ENCODE measurements at regions not wholly inside any gene's neighbourhood (a gene's known extent, or its start where the extent isn't known, plus 50 kb on each side); places are given as distances from the start of the nearest gene placed in this dataset.
"Not testable (repeated sequence)": the region's sequence is repeated elsewhere in the genome, so short reads cannot be mapped to it uniquely, and the experiment has no call there.

GRCh38 chr7:49023345-49024328 is 99.3 kb downstream of the CDC14C start:
- no peak for DNase-seq (ENCODE audit: low read depth)
- TF ChIP-seq CTCF (conservative IDR thresholded peaks at IDR 0.05; ENCODE audit: low read depth, low read length): no peak
- no peak overlapping the region for H3K4me3 ChIP-seq (ENCODE audit: low read depth, low read length)

GRCh38 chr7:49030221-49030620 is 105.9 kb downstream of the CDC14C start:
- no peak for DNase-seq (ENCODE audit: low read depth)
- H3K4me3 ChIP-seq (ENCODE audit: low read depth, low read length): no peak overlapping the region
- no peak for TF ChIP-seq CTCF (conservative IDR thresholded peaks at IDR 0.05; ENCODE audit: low read depth, low read length)

- not testable (repeated sequence) for DNase-seq (ENCODE audit: low read depth); H3K4me3 ChIP-seq (ENCODE audit: low read depth, low read length)
Observed at GRCh38 chr7:49033140-49033539, 108.8 kb downstream of the CDC14C start.

- DNase-seq (ENCODE audit: low read depth): no peak
- no peak overlapping the region for H3K4me3 ChIP-seq (ENCODE audit: low read depth, low read length)
- no peak for TF ChIP-seq CTCF (conservative IDR thresholded peaks at IDR 0.05; ENCODE audit: low read depth, low read length)
Observed at GRCh38 chr7:49037346-49038210, 113.2 kb downstream of the CDC14C start.

GRCh38 chr7:49038821-49039358 is 114.5 kb downstream of the CDC14C start:
- no peak overlapping the region for H3K4me3 ChIP-seq (ENCODE audit: low read depth, low read length)
- no peak for DNase-seq (ENCODE audit: low read depth)
- no peak for TF ChIP-seq CTCF (conservative IDR thresholded peaks at IDR 0.05; ENCODE audit: low read depth, low read length)

GRCh38 chr7:49060743-49061142 is 136.4 kb downstream of the CDC14C start:
- no peak for DNase-seq (ENCODE audit: low read depth)
- TF ChIP-seq CTCF (conservative IDR thresholded peaks at IDR 0.05; ENCODE audit: low read depth, low read length): no peak
- H3K4me3 ChIP-seq (ENCODE audit: low read depth, low read length): no peak overlapping the region

- DNase-seq (ENCODE audit: low read depth): no peak
- TF ChIP-seq CTCF (conservative IDR thresholded peaks at IDR 0.05; ENCODE audit: low read depth, low read length): no peak
- H3K4me3 ChIP-seq (ENCODE audit: low read depth, low read length): no peak overlapping the region
Observed at GRCh38 chr7:49074538-49074937, 150.2 kb downstream of the CDC14C start.
